ENCODE measurements at regions not wholly inside any gene's neighbourhood (a gene's known extent, or its start where the extent isn't known, plus 50 kb on each side); places are given as distances from the start of the nearest gene placed in this dataset.

- TF ChIP-seq CTCF (IDR thresholded peaks at IDR 0.05) (no peak), POLR2A (IDR thresholded peaks at IDR 0.05) (no peak)
- Histone ChIP-seq H3K4me1 (no peaks in the 10 kb centered on the region), H3K4me3 (no peak overlapping the region)
Observed at GRCh38 chr6:147065786-147066185, 138.4 kb upstream of the STXBP5 start.

GRCh38 chr6:147067184-147067583, 137.0 kb upstream of the STXBP5 start:
- TF ChIP-seq POLR2A (IDR thresholded peaks at IDR 0.05) (no peak), CTCF (IDR thresholded peaks at IDR 0.05) (no peak)
- no peaks in the 10 kb centered on the region for H3K9me3 ChIP-seq
- intact Hi-C loops (cut with DNase I; ENCODE audit: low total_unique reads): no loop called here

More at GRCh38 chr6:147065786-147066185, 138.4 kb upstream of the STXBP5 start:
- intact Hi-C loops (cut with DNase I; ENCODE audit: low total_unique reads): no loop called here
- H3K9me3 ChIP-seq: no peaks in the 10 kb centered on the region
- no peak for DNase-seq
- no peak overlapping the region for H3K27ac ChIP-seq
- H3K27me3 ChIP-seq: no peaks in the 10 kb centered on the region
- H3K36me3 ChIP-seq: no peaks in the 10 kb centered on the region

GRCh38 chr6:147071776-147072175, 132.4 kb upstream of the STXBP5 start:
- Histone ChIP-seq H3K4me1 (no peaks in the 10 kb centered on the region), H3K36me3 (no peaks in the 10 kb centered on the region), H3K9me3 (no peaks in the 10 kb centered on the region), H3K27ac (no peak overlapping the region), H3K4me3 (no peak overlapping the region), H3K27me3 (no peaks in the 10 kb centered on the region)
- intact Hi-C loops (cut with DNase I; ENCODE audit: low total_unique reads): no loop called here
- TF ChIP-seq CTCF (IDR thresholded peaks at IDR 0.05): no peak
- no peak for TF ChIP-seq POLR2A (IDR thresholded peaks at IDR 0.05)
- DNase-seq: no peak

More at GRCh38 chr6:147067184-147067583, 137.0 kb upstream of the STXBP5 start:
- H3K4me3 ChIP-seq: no peak overlapping the region
- no peaks in the 10 kb centered on the region for H3K27me3 ChIP-seq
- no peak for DNase-seq
- no peaks in the 10 kb centered on the region for H3K4me1 ChIP-seq
- H3K36me3 ChIP-seq: no peaks in the 10 kb centered on the region
- no peak overlapping the region for H3K27ac ChIP-seq

- H3K27me3 ChIP-seq: no peaks in the 10 kb centered on the region
- no peak overlapping the region for H3K27ac ChIP-seq
- no peak for DNase-seq
- intact Hi-C loops (cut with DNase I; ENCODE audit: low total_unique reads): no loop called here
- H3K9me3 ChIP-seq: no peaks in the 10 kb centered on the region
- no peaks in the 10 kb centered on the region for H3K4me1 ChIP-seq
- no peak for TF ChIP-seq POLR2A (IDR thresholded peaks at IDR 0.05)
- no peak for TF ChIP-seq CTCF (IDR thresholded peaks at IDR 0.05)
- no peaks in the 10 kb centered on the region for H3K36me3 ChIP-seq
- no peak overlapping the region for H3K4me3 ChIP-seq
Observed at GRCh38 chr6:147075381-147075780, 128.8 kb upstream of the STXBP5 start.

GRCh38 chr6:147077251-147077650, 127.0 kb upstream of the STXBP5 start:
- H3K27me3 ChIP-seq: no peaks in the 10 kb centered on the region
- no peaks in the 10 kb centered on the region for H3K36me3 ChIP-seq
- intact Hi-C loops (cut with DNase I; ENCODE audit: low total_unique reads): no loop called here
- no peak overlapping the region for H3K4me3 ChIP-seq
- no peak for DNase-seq
- TF ChIP-seq CTCF (IDR thresholded peaks at IDR 0.05): no peak
- no peak for TF ChIP-seq POLR2A (IDR thresholded peaks at IDR 0.05)
- H3K9me3 ChIP-seq: no peaks in the 10 kb centered on the region
- H3K27ac ChIP-seq: no peak overlapping the region
- H3K4me1 ChIP-seq: no peaks in the 10 kb centered on the region

Data from uterus (tissue), 3 donors.